ENCODE measurements at regions not wholly inside any gene's neighbourhood (a gene's known extent, or its start where the extent isn't known, plus 50 kb on each side); places are given as distances from the start of the nearest gene placed in this dataset.

DNA sequence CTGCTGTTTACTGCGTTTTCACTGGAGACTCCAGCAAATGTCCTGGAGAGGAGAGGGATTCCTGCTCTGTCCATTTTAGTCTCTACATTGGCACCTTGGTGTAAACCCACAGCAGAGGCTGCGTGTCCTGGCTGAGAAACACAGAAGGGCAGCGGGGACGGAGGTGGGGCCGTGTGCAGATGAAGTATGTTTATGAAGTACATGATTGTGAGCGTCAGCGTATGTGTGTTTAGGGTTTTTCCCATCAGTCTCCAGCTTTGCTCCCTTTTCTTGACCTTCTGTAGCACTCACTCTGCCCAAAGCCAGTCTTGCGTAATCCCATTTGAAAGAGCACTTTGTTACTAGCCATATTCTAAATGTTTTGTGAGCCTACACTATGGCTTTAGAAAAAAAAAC, 750.7 kb upstream of the SORCS1 start:
- Histone ChIP-seq H3K9me3 (ENCODE audit: low read length) (no peaks in the 10 kb centered on the region), H3K27ac (ENCODE audit: low read length) (no peak overlapping the region), H4K20me1 (ENCODE audit: insufficient read depth) (no peaks in the 10 kb centered on the region), H3K36me3 (ENCODE audit: insufficient read depth, low read length) (no peaks in the 10 kb centered on the region), H3K9ac (ENCODE audit: low read length) (peak overlapping the region; percentile 52), H3K4me2 (ENCODE audit: low read length) (peak overlapping the region; percentile 68), H2AFZ (ENCODE audit: low read depth, low read length) (no peak overlapping the region), H3K79me2 (replicated peaks; ENCODE audit: insufficient read depth, low read length) (no peaks in the 10 kb centered on the region), H3K4me3 (ENCODE audit: low read length) (peak overlapping the region; percentile 76), H3K9me2 (ENCODE audit: insufficient read depth, low read length) (no peaks in the 10 kb centered on the region), H3K27me3 (ENCODE audit: insufficient read depth, low read depth, low read length) (peaks cover 18% of the 10 kb centered on the region), H3F3A (ENCODE audit: insufficient read depth, low read length, poor library complexity, severe bottlenecking) (no peaks in the 10 kb centered on the region)
- no peak for TF ChIP-seq POLR2AphosphoS5 (IDR thresholded peaks at IDR 0.05)
- TF ChIP-seq, protein P1, sequence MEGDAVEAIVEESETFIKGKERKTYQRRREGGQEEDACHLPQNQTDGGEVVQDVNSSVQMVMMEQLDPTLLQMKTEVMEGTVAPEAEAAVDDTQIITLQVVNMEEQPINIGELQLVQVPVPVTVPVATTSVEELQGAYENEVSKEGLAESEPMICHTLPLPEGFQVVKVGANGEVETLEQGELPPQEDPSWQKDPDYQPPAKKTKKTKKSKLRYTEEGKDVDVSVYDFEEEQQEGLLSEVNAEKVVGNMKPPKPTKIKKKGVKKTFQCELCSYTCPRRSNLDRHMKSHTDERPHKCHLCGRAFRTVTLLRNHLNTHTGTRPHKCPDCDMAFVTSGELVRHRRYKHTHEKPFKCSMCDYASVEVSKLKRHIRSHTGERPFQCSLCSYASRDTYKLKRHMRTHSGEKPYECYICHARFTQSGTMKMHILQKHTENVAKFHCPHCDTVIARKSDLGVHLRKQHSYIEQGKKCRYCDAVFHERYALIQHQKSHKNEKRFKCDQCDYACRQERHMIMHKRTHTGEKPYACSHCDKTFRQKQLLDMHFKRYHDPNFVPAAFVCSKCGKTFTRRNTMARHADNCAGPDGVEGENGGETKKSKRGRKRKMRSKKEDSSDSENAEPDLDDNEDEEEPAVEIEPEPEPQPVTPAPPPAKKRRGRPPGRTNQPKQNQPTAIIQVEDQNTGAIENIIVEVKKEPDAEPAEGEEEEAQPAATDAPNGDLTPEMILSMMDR (IDR thresholded peaks at IDR 0.05; ENCODE audit: poor library complexity, severe bottlenecking), result no peak
- TF ChIP-seq SMC3 (conservative IDR thresholded peaks at IDR 0.05; ENCODE audit: poor library complexity), result no peak
- no peak for TF ChIP-seq MXI1 (conservative IDR thresholded peaks at IDR 0.05; ENCODE audit: poor library complexity, severe bottlenecking)
- no peak for TF ChIP-seq EZH2 (IDR thresholded peaks at IDR 0.05; ENCODE audit: borderline replicate concordance, insufficient read depth, low read length, poor library complexity, severe bottlenecking)
- TF ChIP-seq, protein P2, sequence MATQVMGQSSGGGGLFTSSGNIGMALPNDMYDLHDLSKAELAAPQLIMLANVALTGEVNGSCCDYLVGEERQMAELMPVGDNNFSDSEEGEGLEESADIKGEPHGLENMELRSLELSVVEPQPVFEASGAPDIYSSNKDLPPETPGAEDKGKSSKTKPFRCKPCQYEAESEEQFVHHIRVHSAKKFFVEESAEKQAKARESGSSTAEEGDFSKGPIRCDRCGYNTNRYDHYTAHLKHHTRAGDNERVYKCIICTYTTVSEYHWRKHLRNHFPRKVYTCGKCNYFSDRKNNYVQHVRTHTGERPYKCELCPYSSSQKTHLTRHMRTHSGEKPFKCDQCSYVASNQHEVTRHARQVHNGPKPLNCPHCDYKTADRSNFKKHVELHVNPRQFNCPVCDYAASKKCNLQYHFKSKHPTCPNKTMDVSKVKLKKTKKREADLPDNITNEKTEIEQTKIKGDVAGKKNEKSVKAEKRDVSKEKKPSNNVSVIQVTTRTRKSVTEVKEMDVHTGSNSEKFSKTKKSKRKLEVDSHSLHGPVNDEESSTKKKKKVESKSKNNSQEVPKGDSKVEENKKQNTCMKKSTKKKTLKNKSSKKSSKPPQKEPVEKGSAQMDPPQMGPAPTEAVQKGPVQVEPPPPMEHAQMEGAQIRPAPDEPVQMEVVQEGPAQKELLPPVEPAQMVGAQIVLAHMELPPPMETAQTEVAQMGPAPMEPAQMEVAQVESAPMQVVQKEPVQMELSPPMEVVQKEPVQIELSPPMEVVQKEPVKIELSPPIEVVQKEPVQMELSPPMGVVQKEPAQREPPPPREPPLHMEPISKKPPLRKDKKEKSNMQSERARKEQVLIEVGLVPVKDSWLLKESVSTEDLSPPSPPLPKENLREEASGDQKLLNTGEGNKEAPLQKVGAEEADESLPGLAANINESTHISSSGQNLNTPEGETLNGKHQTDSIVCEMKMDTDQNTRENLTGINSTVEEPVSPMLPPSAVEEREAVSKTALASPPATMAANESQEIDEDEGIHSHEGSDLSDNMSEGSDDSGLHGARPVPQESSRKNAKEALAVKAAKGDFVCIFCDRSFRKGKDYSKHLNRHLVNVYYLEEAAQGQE (IDR thresholded peaks at IDR 0.05; ENCODE audit: borderline replicate concordance), result no peak
- no peak for TF ChIP-seq TAF1 (IDR thresholded peaks at IDR 0.05; ENCODE audit: low read depth)
- TF ChIP-seq EP300 (conservative IDR thresholded peaks at IDR 0.05; ENCODE audit: poor library complexity, severe bottlenecking), result no peak
- TF ChIP-seq RAD21 (conservative IDR thresholded peaks at IDR 0.05), result no peak

DNA sequence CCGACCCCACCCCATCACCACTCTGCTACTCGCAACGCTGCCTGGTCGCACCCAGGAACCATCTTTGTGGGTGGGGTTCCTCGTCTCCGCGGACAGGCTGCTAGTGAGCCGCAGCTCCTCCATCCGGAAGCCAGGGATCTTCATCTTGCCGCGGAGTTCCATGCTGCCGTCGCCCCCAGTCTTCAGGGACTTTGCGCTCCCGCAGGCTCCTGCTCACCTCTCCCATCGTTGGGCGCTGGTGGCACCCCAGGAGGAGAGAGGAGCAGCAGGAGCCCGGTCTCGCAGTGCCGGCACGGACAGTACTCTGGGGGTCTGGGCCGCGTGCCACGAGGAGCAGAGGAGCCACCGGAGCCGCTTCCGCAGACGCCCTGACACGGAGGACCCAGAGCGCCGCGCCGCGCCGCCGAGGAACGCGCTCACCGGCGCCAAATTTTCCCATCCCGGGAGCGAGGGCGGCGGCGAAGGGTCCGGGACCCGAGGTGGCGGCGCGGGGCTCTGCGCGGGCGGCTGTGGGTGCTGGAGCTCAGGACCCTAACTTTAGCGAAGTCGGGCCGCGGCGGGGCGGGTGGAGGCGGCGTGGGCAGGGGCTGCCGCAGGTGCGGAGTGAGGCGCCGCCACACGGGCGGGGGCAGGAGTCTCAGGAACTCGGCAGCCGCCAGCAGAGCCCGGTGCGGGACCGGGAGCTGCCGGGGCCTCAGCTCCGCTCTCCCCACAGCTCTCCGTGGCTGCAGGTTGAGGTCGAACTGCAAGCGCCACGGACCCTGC, 750.1 kb upstream of the SORCS1 start:
- peak overlapping the region; percentile 76 for H3K4me3 ChIP-seq (ENCODE audit: low read length)
- H3K27ac ChIP-seq (ENCODE audit: low read length), result no peak overlapping the region
- H2AFZ ChIP-seq (ENCODE audit: low read depth, low read length), result peak overlapping the region; percentile 38
- peaks cover 18% of the 10 kb centered on the region for H3K27me3 ChIP-seq (ENCODE audit: insufficient read depth, low read depth, low read length)
- TF ChIP-seq, protein P1 (IDR thresholded peaks at IDR 0.05; ENCODE audit: poor library complexity, severe bottlenecking), result peak; percentile 47
- TF ChIP-seq, protein P2 (IDR thresholded peaks at IDR 0.05; ENCODE audit: borderline replicate concordance), result no peak
- TF ChIP-seq SMC3 (conservative IDR thresholded peaks at IDR 0.05; ENCODE audit: poor library complexity) (peak; percentile 53), MXI1 (conservative IDR thresholded peaks at IDR 0.05; ENCODE audit: poor library complexity, severe bottlenecking) (peak; percentile 84), RAD21 (conservative IDR thresholded peaks at IDR 0.05) (peak; percentile 60), EP300 (conservative IDR thresholded peaks at IDR 0.05; ENCODE audit: poor library complexity, severe bottlenecking) (no peak)
- no peaks in the 10 kb centered on the region for H3K9me2 ChIP-seq (ENCODE audit: insufficient read depth, low read length)
- H3K9ac ChIP-seq (ENCODE audit: low read length), result peak overlapping the region; percentile 52
- H3F3A ChIP-seq (ENCODE audit: insufficient read depth, low read length, poor library complexity, severe bottlenecking), result no peaks in the 10 kb centered on the region
- H3K9me3 ChIP-seq (ENCODE audit: low read length), result no peaks in the 10 kb centered on the region
- H4K20me1 ChIP-seq (ENCODE audit: insufficient read depth), result no peaks in the 10 kb centered on the region
- peak overlapping the region; percentile 68 for H3K4me2 ChIP-seq (ENCODE audit: low read length)
- no peaks in the 10 kb centered on the region for H3K36me3 ChIP-seq (ENCODE audit: insufficient read depth, low read length)
- no peaks in the 10 kb centered on the region for H3K79me2 ChIP-seq (replicated peaks; ENCODE audit: insufficient read depth, low read length)
